Effector memory CD8-positive, alpha-beta T cell (primary cell): ENCODE measurements at regions not wholly inside any gene's neighbourhood (a gene's known extent, or its start where the extent isn't known, plus 50 kb on each side); places are given as distances from the start of the nearest gene placed in this dataset.

Source experiments
- ATAC-seq: fragments of 150-1000 bp; cut with Tn5 transposase; replicated peaks from 2 replicates; pipeline ENCODE4 v1.10.0; 2021; ENCODE audit warnings: mild to moderate bottlenecking, moderate library complexity
- DNase-seq, 3 experiments: peaks; one replicate each; pipeline ENCODE4 v3.0.0; 2021
- H3K27ac Mint-ChIP-seq, 2 donors: one replicate each; pipeline ENCODE4 v1.8.0; 2022; ENCODE audit warnings: mild to moderate bottlenecking in 2 of 2, mixed read lengths in 2 of 2, moderate library complexity in 2 of 2
- H3K27me3 Mint-ChIP-seq, 2 donors: one replicate each; pipeline ENCODE4 v1.8.0; 2022; ENCODE audit warnings: mixed read lengths in 2 of 2
- H3K36me3 Mint-ChIP-seq: one replicate; pipeline ENCODE4 v1.8.0; 2022; ENCODE audit warnings: mild to moderate bottlenecking, moderate library complexity, mixed read lengths; ENCODE audit not compliant: insufficient read depth
- H3K4me1 Mint-ChIP-seq, 2 donors: one replicate each; pipeline ENCODE4 v1.8.0; 2022; ENCODE audit warnings: low read depth in 2 of 2, mixed read lengths in 2 of 2
- H3K4me3 Mint-ChIP-seq, 2 donors: one replicate each; pipeline ENCODE4 v1.8.0; 2022; ENCODE audit warnings: mild to moderate bottlenecking in 2 of 2, mixed read lengths in 2 of 2, moderate library complexity in 2 of 2
- H3K9me3 Mint-ChIP-seq, 2 donors: one replicate each; pipeline ENCODE4 v1.8.0; 2022; ENCODE audit warnings: mixed read lengths in 2 of 2

DNA sequence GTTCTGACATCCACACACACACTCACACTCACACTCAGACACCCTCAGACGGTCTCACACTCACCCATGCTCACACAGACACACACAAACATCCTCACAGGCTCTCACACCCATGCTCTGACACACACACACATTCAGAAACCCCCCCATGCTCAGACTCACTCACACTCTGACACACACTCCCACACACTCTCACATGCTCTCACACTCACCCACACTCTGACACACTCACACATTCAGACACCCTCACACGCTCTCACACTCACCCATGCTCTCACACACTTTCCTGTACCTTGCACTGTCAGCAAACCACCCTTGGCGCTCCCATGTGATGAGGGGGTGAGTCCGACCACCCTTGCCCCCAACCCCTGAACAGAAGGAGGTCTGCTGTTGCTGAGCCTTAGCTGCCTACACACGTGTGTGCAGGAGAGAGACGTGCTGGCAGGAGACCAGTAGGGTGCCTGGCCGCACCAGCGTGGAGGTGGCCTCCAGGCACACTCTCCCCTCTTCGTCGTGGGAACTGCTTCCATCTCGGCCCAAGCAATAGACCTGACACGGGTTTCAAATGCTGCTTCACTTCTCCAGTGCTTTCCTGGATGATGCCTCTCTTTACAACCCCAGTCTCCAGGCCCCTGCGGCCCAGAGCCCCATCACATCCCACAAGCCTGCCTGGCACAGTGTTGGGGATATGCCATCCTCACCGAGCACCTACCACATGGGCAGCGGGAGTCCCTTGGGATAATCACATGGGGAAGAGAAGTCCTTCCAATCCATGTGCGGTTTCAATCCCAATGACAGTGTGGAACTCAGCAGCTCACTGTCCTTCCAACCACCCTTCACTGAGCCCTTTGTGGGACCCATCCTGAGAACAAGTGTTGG is 267.8 kb upstream of the FOXF1 start:
- Mint-ChIP-seq H3K9me3 (no peaks in the 10 kb centered on the region), H3K27me3 (peaks cover 48 to 55% of the 10 kb centered on the region in 2 donors), H3K27ac (no peak overlapping the region), H3K4me1 (no peaks in the 10 kb centered on the region), H3K36me3 (no peaks in the 10 kb centered on the region), H3K4me3 (no peak overlapping the region)
- ATAC-seq: no peak
- DNase-seq: no peak

DNA sequence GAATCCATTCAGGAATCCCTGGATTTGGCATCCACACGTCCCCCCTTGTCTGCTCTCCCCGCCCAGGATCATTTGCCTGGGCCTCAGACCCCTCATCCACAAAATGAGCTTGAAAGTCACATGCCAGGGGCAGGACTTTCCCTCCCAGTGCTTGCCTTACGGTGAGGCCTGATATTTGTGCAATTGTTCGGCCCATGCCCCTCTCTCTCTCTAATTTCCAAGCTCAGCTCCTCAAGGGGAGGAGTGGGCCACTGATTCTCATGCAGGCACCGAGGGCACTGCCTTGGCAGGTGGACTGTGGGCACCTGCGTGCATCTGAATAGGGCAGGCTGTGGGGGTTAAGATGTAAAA is 267.2 kb upstream of the FOXF1 start:
- ATAC-seq (no peak), DNase-seq (no peak)
- Mint-ChIP-seq H3K9me3 (no peaks in the 10 kb centered on the region), H3K4me3 (no peak overlapping the region), H3K27ac (no peak overlapping the region), H3K36me3 (no peaks in the 10 kb centered on the region), H3K27me3 (peaks cover 48 to 55% of the 10 kb centered on the region in 2 donors), H3K4me1 (no peaks in the 10 kb centered on the region)

DNA sequence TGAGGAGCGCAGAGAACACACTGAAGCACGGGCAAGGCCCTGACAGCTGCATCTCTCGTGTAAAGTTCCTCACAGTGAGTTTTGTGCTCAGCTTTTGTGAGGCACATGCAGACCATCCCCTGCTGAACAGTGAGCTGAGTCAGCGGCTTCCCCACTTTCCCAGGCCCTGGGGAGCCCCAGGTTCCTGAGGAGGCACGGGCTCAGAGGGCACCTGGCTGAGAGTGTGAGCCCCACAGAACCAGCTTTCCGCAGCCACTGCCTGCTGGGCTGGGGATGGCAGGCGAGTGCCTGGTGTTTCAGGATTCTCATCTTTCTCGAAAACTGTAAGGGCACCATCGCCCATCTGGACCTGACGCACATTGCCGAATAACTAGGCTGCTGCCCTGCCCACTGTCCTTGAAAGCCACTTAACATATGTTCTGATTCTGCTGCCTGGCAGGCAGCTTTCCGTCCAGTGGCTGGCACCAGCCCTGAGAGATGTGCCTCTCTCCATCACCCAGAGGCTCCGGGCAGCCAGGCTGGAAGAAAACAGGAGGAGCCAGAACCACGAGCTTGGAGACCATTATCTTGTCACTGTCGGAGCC is 266.7 kb upstream of the FOXF1 start:
- Mint-ChIP-seq H3K27ac (no peak overlapping the region), H3K36me3 (no peaks in the 10 kb centered on the region), H3K9me3 (no peaks in the 10 kb centered on the region), H3K4me1 (no peaks in the 10 kb centered on the region), H3K27me3 (peaks cover 51 to 60% of the 10 kb centered on the region in 2 donors), H3K4me3 (no peak overlapping the region)
- ATAC-seq (no peak), DNase-seq (no peak)

DNA sequence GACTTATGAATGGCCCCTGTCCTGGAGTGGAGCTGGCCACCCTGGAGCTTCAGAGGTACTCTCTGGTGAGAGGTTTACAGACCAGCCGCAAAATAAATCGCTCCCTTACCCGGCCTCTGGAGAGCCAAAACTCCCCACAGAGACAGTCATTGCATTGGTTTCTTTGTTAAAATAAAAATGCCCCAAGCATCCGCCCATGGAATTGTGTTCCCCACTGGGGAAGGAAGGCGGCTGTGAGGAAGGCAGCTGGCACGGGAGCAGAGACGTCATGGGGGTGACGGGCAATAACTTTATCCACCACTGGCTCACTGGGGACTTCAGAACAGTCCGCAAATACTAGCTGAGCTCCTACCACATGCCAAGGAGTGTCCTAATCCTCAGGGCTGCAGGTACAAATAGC is 266.2 kb upstream of the FOXF1 start:
- no peak for ATAC-seq
- no peak overlapping the region for H3K27ac Mint-ChIP-seq
- no peaks in the 10 kb centered on the region for H3K4me1 Mint-ChIP-seq
- no peak for DNase-seq
- H3K9me3 Mint-ChIP-seq: no peaks in the 10 kb centered on the region
- no peaks in the 10 kb centered on the region for H3K36me3 Mint-ChIP-seq
- peaks cover 55 to 65% of the 10 kb centered on the region in 2 donors for H3K27me3 Mint-ChIP-seq
- no peak overlapping the region for H3K4me3 Mint-ChIP-seq

DNA sequence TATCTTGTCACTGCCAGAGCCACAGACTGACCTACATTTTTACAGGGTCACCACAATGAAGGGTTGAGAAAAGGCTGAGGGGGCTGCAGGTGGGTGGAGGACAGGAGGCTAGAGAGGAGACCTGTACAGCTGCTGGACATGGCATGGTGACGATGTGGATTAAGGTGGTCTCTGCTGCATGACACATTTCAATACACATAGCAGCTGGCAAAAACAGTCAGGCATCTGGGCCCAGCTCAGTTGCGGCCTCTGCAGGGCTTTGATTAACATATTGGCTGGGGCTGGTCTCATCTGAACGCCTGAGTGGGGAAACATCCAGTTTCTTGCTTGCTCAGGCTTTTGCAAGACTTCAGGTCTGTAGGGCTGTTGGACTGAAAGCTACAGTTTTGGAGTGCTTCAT is 265.4 kb upstream of the FOXF1 start:
- ATAC-seq (no peak), DNase-seq (no peak)
- peaks cover 59 to 68% of the 10 kb centered on the region in 2 donors for H3K27me3 Mint-ChIP-seq
- H3K9me3 Mint-ChIP-seq: no peaks in the 10 kb centered on the region
- no peak overlapping the region for H3K27ac Mint-ChIP-seq
- no peak overlapping the region for H3K4me3 Mint-ChIP-seq
- H3K36me3 Mint-ChIP-seq: no peaks in the 10 kb centered on the region
- H3K4me1 Mint-ChIP-seq: no peaks in the 10 kb centered on the region

GRCh38 chr16:86245351-86245750 is 265.0 kb upstream of the FOXF1 start:
- Mint-ChIP-seq H3K9me3 (no peaks in the 10 kb centered on the region), H3K36me3 (no peaks in the 10 kb centered on the region)
- DNase-seq: no peak

DNA sequence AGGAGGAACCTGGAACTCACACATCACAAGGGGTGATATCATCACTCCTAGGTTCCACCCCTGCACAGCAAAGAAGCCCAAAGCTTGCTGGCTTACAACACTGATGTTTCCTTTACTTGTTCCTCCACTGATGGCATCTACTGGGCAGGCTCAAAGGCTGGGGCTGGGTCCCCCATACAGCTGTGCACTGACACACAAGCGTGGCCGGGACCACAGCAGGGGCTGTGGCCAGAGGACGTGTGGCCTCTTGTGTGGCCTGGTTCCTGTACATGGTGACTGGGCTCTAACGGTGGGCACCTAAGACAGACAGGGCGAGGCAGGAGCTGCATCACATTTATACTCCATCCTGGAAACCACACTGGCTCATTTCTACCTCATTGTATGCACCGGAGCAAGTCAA is 264.4 kb upstream of the FOXF1 start:
- Mint-ChIP-seq H3K27me3 (peaks cover 55 to 62% of the 10 kb centered on the region in 2 donors), H3K27ac (no peak overlapping the region), H3K4me1 (no peaks in the 10 kb centered on the region), H3K9me3 (no peaks in the 10 kb centered on the region), H3K36me3 (no peaks in the 10 kb centered on the region), H3K4me3 (no peak overlapping the region)
- no peak for ATAC-seq
- no peak for DNase-seq

More at GRCh38 chr16:86245351-86245750, 265.0 kb upstream of the FOXF1 start:
- ATAC-seq: no peak
- no peaks in the 10 kb centered on the region for H3K4me1 Mint-ChIP-seq
- no peak overlapping the region for H3K4me3 Mint-ChIP-seq
- H3K27me3 Mint-ChIP-seq: peaks cover 59 to 67% of the 10 kb centered on the region in 2 donors
- no peak overlapping the region for H3K27ac Mint-ChIP-seq

DNA sequence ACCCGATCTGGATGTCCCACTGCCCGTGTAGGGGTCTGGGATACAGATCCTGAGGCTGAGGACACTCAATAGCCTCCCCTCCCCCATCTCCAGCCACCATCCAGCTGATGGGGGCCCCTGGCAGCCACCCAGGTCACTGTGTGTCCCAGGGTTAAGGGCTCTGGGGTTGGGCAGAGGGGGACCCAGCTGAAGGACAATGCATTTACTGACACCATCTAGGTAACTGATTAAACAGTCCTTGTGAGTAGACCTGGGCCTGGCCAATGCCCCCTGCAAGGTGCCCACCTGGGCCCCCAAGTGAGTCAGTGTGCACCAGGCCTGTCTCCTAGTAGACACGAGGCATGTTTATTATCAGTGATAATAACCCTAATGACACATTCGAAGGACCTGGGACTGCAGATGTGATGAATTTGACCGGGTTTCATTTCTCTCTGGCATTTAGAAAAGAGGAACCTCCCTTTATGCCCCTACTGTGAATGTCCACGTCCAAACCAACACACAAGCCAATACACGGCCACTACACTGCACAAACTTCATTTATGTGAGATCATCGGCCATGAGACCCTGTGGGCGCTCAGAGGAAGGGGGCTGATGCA is 261.9 kb upstream of the FOXF1 start:
- no peak overlapping the region for H3K4me3 Mint-ChIP-seq
- H3K4me1 Mint-ChIP-seq: no peaks in the 10 kb centered on the region
- H3K9me3 Mint-ChIP-seq: no peaks in the 10 kb centered on the region
- H3K27me3 Mint-ChIP-seq: peaks cover 32 to 46% of the 10 kb centered on the region in 2 donors
- H3K27ac Mint-ChIP-seq: no peak overlapping the region
- DNase-seq (no peak), ATAC-seq (no peak)
- H3K36me3 Mint-ChIP-seq: no peaks in the 10 kb centered on the region

DNA sequence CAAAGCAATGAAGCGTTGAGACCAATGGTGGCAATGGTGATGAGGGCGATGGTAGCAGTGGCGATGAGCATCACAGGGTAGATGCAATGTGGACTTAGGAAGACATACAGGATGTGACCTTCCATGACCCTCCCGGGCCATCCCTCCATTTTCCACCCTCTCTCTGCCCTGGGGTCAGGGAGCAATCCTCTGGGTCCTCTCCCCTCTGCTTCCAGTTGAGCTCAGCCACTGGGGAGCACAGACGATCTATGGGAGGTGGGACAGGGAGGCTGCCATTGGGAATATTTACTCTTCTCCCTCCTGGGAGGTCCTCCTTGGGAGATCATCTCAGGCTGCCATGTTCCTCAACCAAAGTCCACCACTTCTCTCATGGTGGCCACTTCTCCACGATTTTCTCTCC is 260.7 kb upstream of the FOXF1 start:
- H3K9me3 Mint-ChIP-seq: no peaks in the 10 kb centered on the region
- no peaks in the 10 kb centered on the region for H3K36me3 Mint-ChIP-seq
- no peak overlapping the region for H3K27ac Mint-ChIP-seq
- H3K27me3 Mint-ChIP-seq: peaks cover 21 to 33% of the 10 kb centered on the region in 2 donors
- no peaks in the 10 kb centered on the region for H3K4me1 Mint-ChIP-seq
- DNase-seq (no peak), ATAC-seq (no peak)
- H3K4me3 Mint-ChIP-seq: no peak overlapping the region

DNA sequence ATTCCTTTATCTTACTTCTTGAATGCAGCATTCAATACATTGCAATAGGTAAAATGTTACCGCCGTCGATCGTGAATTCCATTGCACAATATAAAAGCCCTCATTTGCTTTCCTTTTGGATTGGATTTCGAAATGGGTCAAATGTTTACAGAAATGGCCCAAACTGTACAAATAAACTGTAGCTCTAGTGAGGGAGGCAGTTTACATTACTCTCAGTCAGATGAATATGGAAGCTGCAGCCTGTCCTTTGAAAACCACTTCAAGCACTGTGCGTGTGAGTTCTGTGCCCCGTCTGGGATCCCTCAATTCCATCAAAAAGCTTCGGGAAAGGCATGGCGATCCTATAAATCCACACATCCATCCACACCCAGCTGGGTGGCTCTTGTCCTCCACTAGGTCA is 258.6 kb upstream of the FOXF1 start:
- H3K27ac Mint-ChIP-seq: no peak overlapping the region
- no peak for ATAC-seq
- no peak for DNase-seq
- H3K9me3 Mint-ChIP-seq: peaks cover 4 to 8% of the 10 kb centered on the region in 2 donors
- H3K27me3 Mint-ChIP-seq: peaks cover 10 to 29% of the 10 kb centered on the region in 2 donors
- H3K36me3 Mint-ChIP-seq: no peaks in the 10 kb centered on the region
- H3K4me3 Mint-ChIP-seq: no peak overlapping the region
- H3K4me1 Mint-ChIP-seq: no peaks in the 10 kb centered on the region

DNA sequence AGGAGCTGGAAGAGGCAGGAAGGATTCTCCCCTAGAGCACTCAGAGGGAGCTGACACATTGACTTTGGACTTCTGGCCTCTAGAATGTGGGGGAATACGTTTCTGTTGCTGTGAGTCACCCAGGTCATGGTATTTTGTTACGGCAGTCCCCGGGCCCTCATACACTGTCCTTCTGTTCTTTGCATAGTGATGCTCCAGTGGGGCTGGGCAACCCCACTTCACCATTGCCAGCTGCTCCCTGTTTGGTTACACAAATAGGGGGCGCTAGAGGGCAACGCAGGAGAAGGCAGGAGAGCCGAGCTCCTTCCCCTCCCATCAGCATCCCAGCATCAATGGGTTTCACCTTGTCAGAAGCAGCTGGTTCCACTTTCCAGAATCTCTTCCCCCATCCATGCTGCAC is 257.7 kb upstream of the FOXF1 start:
- no peak for ATAC-seq
- no peaks in the 10 kb centered on the region for H3K36me3 Mint-ChIP-seq
- H3K4me1 Mint-ChIP-seq: no peaks in the 10 kb centered on the region
- peaks cover 4 to 11% of the 10 kb centered on the region in 2 donors for H3K9me3 Mint-ChIP-seq
- H3K27me3 Mint-ChIP-seq: peaks cover 13 to 38% of the 10 kb centered on the region in 2 donors
- H3K27ac Mint-ChIP-seq: no peak overlapping the region
- no peak for DNase-seq
- H3K4me3 Mint-ChIP-seq: no peak overlapping the region

DNA sequence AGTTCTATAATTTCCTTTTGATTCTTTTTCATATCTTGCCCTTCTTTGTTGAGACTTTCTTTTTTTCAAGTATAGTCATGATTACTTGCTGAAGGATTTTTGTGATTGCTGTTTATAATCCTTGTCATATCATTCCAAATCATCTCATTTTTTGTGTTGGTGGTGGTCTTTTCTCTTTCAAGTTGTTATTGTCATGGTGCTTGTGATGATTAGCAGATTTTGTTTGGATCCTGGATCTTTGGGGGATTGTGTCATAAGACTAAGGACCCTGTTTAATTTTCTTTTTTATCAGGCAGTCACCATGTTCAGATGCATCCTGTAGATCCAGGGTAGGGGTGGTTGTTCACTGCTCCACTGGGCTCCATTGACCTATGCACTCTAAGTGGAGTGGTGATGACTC is 254.4 kb upstream of the FOXF1 start:
- Mint-ChIP-seq H3K4me1 (no peaks in the 10 kb centered on the region), H3K27me3 (peaks cover 24 to 53% of the 10 kb centered on the region in 2 donors), H3K9me3 (peaks cover 4 to 15% of the 10 kb centered on the region in 2 donors), H3K27ac (no peak overlapping the region), H3K36me3 (no peaks in the 10 kb centered on the region), H3K4me3 (no peak overlapping the region)
- no peak for DNase-seq
- no peak for ATAC-seq

- no peak for DNase-seq
- H3K9me3 Mint-ChIP-seq: peaks cover 6 to 15% of the 10 kb centered on the region in 2 donors
- ATAC-seq: no peak
- H3K27me3 Mint-ChIP-seq: peaks cover 31 to 49% of the 10 kb centered on the region in 2 donors
- H3K4me3 Mint-ChIP-seq: no peak overlapping the region
- H3K36me3 Mint-ChIP-seq: no peaks in the 10 kb centered on the region
- H3K4me1 Mint-ChIP-seq: no peaks in the 10 kb centered on the region
- no peak overlapping the region for H3K27ac Mint-ChIP-seq
Measured at GRCh38 chr16:86256995-86257394, 253.3 kb upstream of the FOXF1 start.

DNA sequence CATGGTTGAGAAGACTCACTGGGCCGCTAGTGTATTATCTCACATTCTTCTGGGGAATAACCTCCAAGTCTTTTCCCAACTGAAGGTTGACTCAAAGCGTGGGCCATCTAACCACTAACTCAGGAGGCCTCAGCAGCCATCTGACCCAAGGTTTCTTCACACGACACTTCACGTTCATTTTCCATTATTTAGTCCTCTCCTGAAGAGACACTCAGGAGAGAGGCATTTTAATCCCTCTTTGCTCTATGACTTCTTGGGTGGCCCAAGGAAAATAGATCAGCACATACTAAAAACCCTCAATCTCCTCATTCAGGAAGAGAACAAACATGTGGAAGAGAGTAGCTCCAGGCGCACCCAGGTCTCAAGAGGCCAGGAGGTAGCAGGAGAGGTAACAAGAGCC is 252.8 kb upstream of the FOXF1 start:
- ATAC-seq: no peak
- Mint-ChIP-seq H3K4me3 (no peak overlapping the region), H3K36me3 (no peaks in the 10 kb centered on the region), H3K4me1 (no peaks in the 10 kb centered on the region), H3K27ac (no peak overlapping the region), H3K27me3 (peaks cover 33 to 46% of the 10 kb centered on the region in 2 donors), H3K9me3 (peaks cover 6 to 15% of the 10 kb centered on the region in 2 donors)
- DNase-seq: no peak
